ENCODE measurements at regions not wholly inside any gene's neighbourhood (a gene's known extent, or its start where the extent isn't known, plus 50 kb on each side); places are given as distances from the start of the nearest gene placed in this dataset.
A peak's percentile ranks its signal among the peaks of the same experiment; 100 is the strongest.
"Not testable (repeated sequence)": the region's sequence is repeated elsewhere in the genome, so short reads cannot be mapped to it uniquely, and the experiment has no call there.

- no peak for DNase-seq
Observed at GRCh38 chr18:68219872-68220271, 495.0 kb downstream of the TMX3 start.

GRCh38 chr18:68219274-68219673 lies 495.6 kb downstream of the TMX3 start:
- DNase-seq = no peak

GRCh38 chr18:68215931-68216330 lies 499.0 kb downstream of the TMX3 start:
- no peak for DNase-seq

- DNase-seq = no peak
Observed at GRCh38 chr18:68186039-68186438, 528.9 kb downstream of the TMX3 start.

GRCh38 chr18:68181956-68182355 lies 533.0 kb downstream of the TMX3 start:
- DNase-seq = no peak

- DNase-seq = no peak
Observed at GRCh38 chr18:68179811-68180210, 535.1 kb downstream of the TMX3 start.

GRCh38 chr18:68178921-68179320 lies 536.0 kb downstream of the TMX3 start:
- DNase-seq = no peak

- DNase-seq = peak in 1 of 2 experiments; percentile 14
Observed at GRCh38 chr18:68177807-68178702, 536.9 kb downstream of the TMX3 start.

GRCh38 chr18:68176901-68177300 lies 538.0 kb downstream of the TMX3 start:
- no peak for DNase-seq

GRCh38 chr18:68172842-68173549 lies 541.9 kb downstream of the TMX3 start:
- no peak for DNase-seq

- DNase-seq = no peak
Observed at GRCh38 chr18:68164909-68165308, 550.0 kb downstream of the TMX3 start.

- not testable (repeated sequence) for DNase-seq
Observed at GRCh38 chr18:68153821-68154220, 561.1 kb downstream of the TMX3 start.

GRCh38 chr18:68152770-68153169 lies 562.1 kb downstream of the TMX3 start:
- no peak for DNase-seq

- peak in 1 of 2 experiments; percentile 31 for DNase-seq
Observed at GRCh38 chr18:68150961-68151360, 563.9 kb downstream of the TMX3 start.

GRCh38 chr18:68148863-68149262 lies 566.0 kb downstream of the TMX3 start:
- DNase-seq = peak; percentile 69 to 86

- peak in 1 of 2 experiments; percentile 5 for DNase-seq
Observed at GRCh38 chr18:68147728-68148127, 567.2 kb downstream of the TMX3 start.

GRCh38 chr18:68121826-68122225 lies 593.1 kb downstream of the TMX3 start:
- no peak for DNase-seq

- DNase-seq = no peak
Observed at GRCh38 chr18:68121308-68121707, 593.6 kb downstream of the TMX3 start.

- no peak for DNase-seq
Observed at GRCh38 chr18:68114989-68115388, 598.5 kb upstream of the DSEL start.

GRCh38 chr18:68104036-68104435 lies 587.5 kb upstream of the DSEL start:
- no peak for DNase-seq

GRCh38 chr18:68103561-68103960 lies 587.0 kb upstream of the DSEL start:
- DNase-seq = no peak

- no peak for DNase-seq
Observed at GRCh38 chr18:68102117-68102516, 585.6 kb upstream of the DSEL start.

GRCh38 chr18:68098655-68099054 lies 582.1 kb upstream of the DSEL start:
- DNase-seq = no peak

GRCh38 chr18:68086481-68086880 lies 570.0 kb upstream of the DSEL start:
- no peak for DNase-seq

Data from SHP77 (cell line).